A549 (cell line): ENCODE measurements at regions not wholly inside any gene's neighbourhood (a gene's known extent, or its start where the extent isn't known, plus 50 kb on each side); places are given as distances from the start of the nearest gene placed in this dataset.

ENCODE experiments used
- BHLHE40 ChIP-seq: IDR thresholded peaks from 2 replicates; pipeline ENCODE4 v1.6.1; 2012; ENCODE audit warnings: low read depth, low read length, inconsistent platforms
- JUNB ChIP-seq: fragments of >200 bp; sonication (Bioruptor Twin); formaldehyde crosslinking; IDR thresholded peaks from 2 replicates; pipeline ENCODE4 v1.6.1; 2016
- KDM5A ChIP-seq: fragments of 200-600 bp; sonication (generic); IDR thresholded peaks from 2 replicates; pipeline ENCODE4 v1.6.1; 2016; ENCODE audit warnings: antibody characterized with exemption, mild to moderate bottlenecking
- MAZ ChIP-seq: fragments of 150-350 bp; IDR thresholded peaks from 2 replicates; pipeline ENCODE4 v1.6.1; 2014; ENCODE audit warnings: antibody characterized with exemption, low read depth, low read length, borderline replicate concordance
- TFCP2L1 ChIP-seq: fragments of 250-450 bp; sonication (Bioruptor Pico); IDR thresholded peaks from 2 replicates; pipeline ENCODE4 v1.5.0; 2021; ENCODE audit warnings: mild to moderate bottlenecking
- ZSCAN20 ChIP-seq: fragments of 250-450 bp; sonication (Bioruptor Pico); IDR thresholded peaks from 2 replicates; pipeline ENCODE4 v1.8.0; 2022; ENCODE audit warnings: mild to moderate bottlenecking, moderate library complexity
- TF ChIP-seq, protein P1 (sequence below): fragments of 450-650 bp; IDR thresholded peaks from 2 replicates; pipeline ENCODE4 v1.6.1; 2014; ENCODE audit warnings: antibody characterized with exemption
- TF ChIP-seq, protein P2 (sequence below): fragments of >200 bp; sonication (Bioruptor Twin); formaldehyde crosslinking; IDR thresholded peaks from 3 replicates; pipeline ENCODE4 v1.5.1; 2016
- TF ChIP-seq, protein P3 (sequence below): IDR thresholded peaks from 2 replicates; pipeline ENCODE4 v1.6.1; 2012
- TF ChIP-seq, protein P4 (sequence below): fragments of 200-600 bp; sonication (generic); IDR thresholded peaks from 2 replicates; pipeline ENCODE4 v1.6.1; 2016; ENCODE audit warnings: antibody characterized with exemption, mild to moderate bottlenecking, moderate library complexity

DNA sequence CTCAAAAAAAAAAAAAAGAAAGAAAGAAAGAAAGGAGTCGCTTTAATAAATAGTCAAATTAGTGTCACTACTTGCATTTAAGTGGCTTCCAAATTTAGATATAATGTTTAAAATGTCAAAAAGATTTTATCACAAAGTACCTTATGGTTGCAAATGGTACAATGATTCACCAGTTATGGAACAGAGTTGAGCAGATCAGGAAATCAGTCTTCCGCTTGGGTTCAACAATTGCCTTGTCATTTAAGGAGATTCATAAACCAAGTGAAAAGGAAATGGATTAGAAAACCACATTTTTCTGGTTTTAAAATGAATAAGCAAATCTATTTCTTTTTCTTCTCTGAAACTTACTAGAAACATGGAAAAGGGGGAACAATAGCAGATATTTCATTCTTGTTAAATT, 94.8 kb upstream of the PTPRT start:
- TF ChIP-seq, protein P1, sequence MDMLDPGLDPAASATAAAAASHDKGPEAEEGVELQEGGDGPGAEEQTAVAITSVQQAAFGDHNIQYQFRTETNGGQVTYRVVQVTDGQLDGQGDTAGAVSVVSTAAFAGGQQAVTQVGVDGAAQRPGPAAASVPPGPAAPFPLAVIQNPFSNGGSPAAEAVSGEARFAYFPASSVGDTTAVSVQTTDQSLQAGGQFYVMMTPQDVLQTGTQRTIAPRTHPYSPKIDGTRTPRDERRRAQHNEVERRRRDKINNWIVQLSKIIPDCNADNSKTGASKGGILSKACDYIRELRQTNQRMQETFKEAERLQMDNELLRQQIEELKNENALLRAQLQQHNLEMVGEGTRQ, result no peak
- TF ChIP-seq BHLHE40, result no peak
- TF ChIP-seq, protein P2, sequence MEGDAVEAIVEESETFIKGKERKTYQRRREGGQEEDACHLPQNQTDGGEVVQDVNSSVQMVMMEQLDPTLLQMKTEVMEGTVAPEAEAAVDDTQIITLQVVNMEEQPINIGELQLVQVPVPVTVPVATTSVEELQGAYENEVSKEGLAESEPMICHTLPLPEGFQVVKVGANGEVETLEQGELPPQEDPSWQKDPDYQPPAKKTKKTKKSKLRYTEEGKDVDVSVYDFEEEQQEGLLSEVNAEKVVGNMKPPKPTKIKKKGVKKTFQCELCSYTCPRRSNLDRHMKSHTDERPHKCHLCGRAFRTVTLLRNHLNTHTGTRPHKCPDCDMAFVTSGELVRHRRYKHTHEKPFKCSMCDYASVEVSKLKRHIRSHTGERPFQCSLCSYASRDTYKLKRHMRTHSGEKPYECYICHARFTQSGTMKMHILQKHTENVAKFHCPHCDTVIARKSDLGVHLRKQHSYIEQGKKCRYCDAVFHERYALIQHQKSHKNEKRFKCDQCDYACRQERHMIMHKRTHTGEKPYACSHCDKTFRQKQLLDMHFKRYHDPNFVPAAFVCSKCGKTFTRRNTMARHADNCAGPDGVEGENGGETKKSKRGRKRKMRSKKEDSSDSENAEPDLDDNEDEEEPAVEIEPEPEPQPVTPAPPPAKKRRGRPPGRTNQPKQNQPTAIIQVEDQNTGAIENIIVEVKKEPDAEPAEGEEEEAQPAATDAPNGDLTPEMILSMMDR, result no peak
- TF ChIP-seq MAZ, result no peak
- TF ChIP-seq KDM5A, result no peak
- TF ChIP-seq ZSCAN20, result no peak
- TF ChIP-seq, protein P3, sequence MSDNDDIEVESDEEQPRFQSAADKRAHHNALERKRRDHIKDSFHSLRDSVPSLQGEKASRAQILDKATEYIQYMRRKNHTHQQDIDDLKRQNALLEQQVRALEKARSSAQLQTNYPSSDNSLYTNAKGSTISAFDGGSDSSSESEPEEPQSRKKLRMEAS, result no peak
- TF ChIP-seq, protein P4, sequence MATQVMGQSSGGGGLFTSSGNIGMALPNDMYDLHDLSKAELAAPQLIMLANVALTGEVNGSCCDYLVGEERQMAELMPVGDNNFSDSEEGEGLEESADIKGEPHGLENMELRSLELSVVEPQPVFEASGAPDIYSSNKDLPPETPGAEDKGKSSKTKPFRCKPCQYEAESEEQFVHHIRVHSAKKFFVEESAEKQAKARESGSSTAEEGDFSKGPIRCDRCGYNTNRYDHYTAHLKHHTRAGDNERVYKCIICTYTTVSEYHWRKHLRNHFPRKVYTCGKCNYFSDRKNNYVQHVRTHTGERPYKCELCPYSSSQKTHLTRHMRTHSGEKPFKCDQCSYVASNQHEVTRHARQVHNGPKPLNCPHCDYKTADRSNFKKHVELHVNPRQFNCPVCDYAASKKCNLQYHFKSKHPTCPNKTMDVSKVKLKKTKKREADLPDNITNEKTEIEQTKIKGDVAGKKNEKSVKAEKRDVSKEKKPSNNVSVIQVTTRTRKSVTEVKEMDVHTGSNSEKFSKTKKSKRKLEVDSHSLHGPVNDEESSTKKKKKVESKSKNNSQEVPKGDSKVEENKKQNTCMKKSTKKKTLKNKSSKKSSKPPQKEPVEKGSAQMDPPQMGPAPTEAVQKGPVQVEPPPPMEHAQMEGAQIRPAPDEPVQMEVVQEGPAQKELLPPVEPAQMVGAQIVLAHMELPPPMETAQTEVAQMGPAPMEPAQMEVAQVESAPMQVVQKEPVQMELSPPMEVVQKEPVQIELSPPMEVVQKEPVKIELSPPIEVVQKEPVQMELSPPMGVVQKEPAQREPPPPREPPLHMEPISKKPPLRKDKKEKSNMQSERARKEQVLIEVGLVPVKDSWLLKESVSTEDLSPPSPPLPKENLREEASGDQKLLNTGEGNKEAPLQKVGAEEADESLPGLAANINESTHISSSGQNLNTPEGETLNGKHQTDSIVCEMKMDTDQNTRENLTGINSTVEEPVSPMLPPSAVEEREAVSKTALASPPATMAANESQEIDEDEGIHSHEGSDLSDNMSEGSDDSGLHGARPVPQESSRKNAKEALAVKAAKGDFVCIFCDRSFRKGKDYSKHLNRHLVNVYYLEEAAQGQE, result no peak
- TF ChIP-seq TFCP2L1 (CRISPR knock-in tag), result no peak
- no peak for TF ChIP-seq JUNB
